Activated B cell treated with CpG ODN at 0.5 μM for 24 hours (primary cell): ENCODE measurements at regions not wholly inside any gene's neighbourhood (a gene's known extent, or its start where the extent isn't known, plus 50 kb on each side); places are given as distances from the start of the nearest gene placed in this dataset.

ENCODE experiments used
- ATAC-seq: fragments of 200-7000 bp; cut with Tn5 transposase; one replicate; pipeline ENCODE4 v1.10.0; 2021; ENCODE audit warnings: low read depth, mild to moderate bottlenecking, moderate library complexity
- CTCF ChIA-PET: fragments of 350-600 bp; sonication (Branson Sonifier 250); formaldehyde crosslinking; loops from one replicate; lab custom pipeline; 2021; ENCODE audit warnings: antibody characterized with exemption; lab: Charles Lee
- POLR2A ChIA-PET: fragments of 350-600 bp; sonication (Branson Sonifier 250); formaldehyde crosslinking; loops from one replicate; lab custom pipeline; 2021; ENCODE audit warnings: antibody characterized with exemption; lab: Charles Lee
- DNase-seq: peaks from one replicate; pipeline ENCODE4 v3.0.0; 2022
- H3K27ac Mint-ChIP-seq: one replicate; pipeline ENCODE4 v1.8.0; 2020; ENCODE audit warnings: mixed read lengths
- H3K27me3 Mint-ChIP-seq: one replicate; pipeline ENCODE4 v1.8.0; 2021; ENCODE audit warnings: mixed read lengths
- H3K36me3 Mint-ChIP-seq: one replicate; pipeline ENCODE4 v1.8.0; 2021; ENCODE audit warnings: low read depth, mixed read lengths
- H3K4me1 Mint-ChIP-seq: one replicate; pipeline ENCODE4 v1.8.0; 2021; ENCODE audit warnings: mixed read lengths
- H3K4me3 Mint-ChIP-seq: one replicate; pipeline ENCODE4 v1.8.0; 2020; ENCODE audit warnings: mild to moderate bottlenecking, mixed read lengths
- H3K9me3 Mint-ChIP-seq: one replicate; pipeline ENCODE4 v1.8.0; 2020; ENCODE audit warnings: mixed read lengths
- CTCF ChIP-seq: fragments of 200-600 bp; IDR thresholded peaks from one replicate; pipeline ENCODE4 v1.8.0; 2022; ENCODE audit warnings: antibody characterized with exemption, mild to moderate bottlenecking
- intact Hi-C: fragments of 100-400 bp; cut with micrococcal nuclease; formaldehyde crosslinking; loops from one replicate; pipeline ENCODE4 v1.15.1; 2024

GRCh38 chr3:135755330-135756105 lies 210.0 kb upstream of the PPP2R3A start:
- Mint-ChIP-seq H3K4me3 (no peak overlapping the region), H3K9me3 (no peaks in the 10 kb centered on the region), H3K4me1 (no peaks in the 10 kb centered on the region), H3K36me3 (no peaks in the 10 kb centered on the region), H3K27me3 (no peaks in the 10 kb centered on the region), H3K27ac (no peak overlapping the region)
- intact Hi-C loops, result no loop called here
- no peak for TF ChIP-seq CTCF
- POLR2A ChIA-PET, result no interaction called here
- CTCF ChIA-PET, result no interaction called here
- ATAC-seq (no peak), DNase-seq (no peak)

GRCh38 chr3:135756106-135756668 lies 209.3 kb upstream of the PPP2R3A start:
- CTCF ChIA-PET, result no interaction called here
- ATAC-seq, result no peak
- H3K4me1 Mint-ChIP-seq, result no peaks in the 10 kb centered on the region

DNA sequence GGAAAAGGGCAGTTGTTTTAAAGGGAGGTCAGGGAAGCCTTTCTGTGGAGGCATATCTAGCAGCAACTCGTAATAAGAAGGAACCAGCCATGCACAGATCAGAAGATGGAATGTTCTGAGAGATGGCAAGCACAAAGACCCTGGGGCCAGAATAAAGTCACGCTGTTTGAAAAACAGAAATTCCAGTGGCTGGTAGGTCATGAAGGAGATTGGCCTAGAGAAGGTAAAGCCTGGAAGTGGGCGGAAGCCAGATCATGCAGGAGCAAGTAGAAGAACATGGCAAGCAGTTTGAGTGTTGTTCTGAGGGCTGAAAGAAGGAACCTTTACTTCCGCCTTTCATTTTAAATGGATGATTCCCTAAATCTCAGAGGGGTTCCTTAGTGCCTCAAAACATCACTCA lies 208.1 kb upstream of the PPP2R3A start:
- ATAC-seq (no peak), DNase-seq (no peak)
- no peak overlapping the region for H3K4me3 Mint-ChIP-seq
- no peak for TF ChIP-seq CTCF
- intact Hi-C loops, result no loop called here
- H3K27me3 Mint-ChIP-seq, result no peaks in the 10 kb centered on the region
- POLR2A ChIA-PET, result no interaction called here
- H3K9me3 Mint-ChIP-seq, result no peaks in the 10 kb centered on the region
- CTCF ChIA-PET, result no interaction called here
- no peaks in the 10 kb centered on the region for H3K36me3 Mint-ChIP-seq
- no peaks in the 10 kb centered on the region for H3K4me1 Mint-ChIP-seq
- no peak overlapping the region for H3K27ac Mint-ChIP-seq

More at GRCh38 chr3:135756106-135756668, 209.3 kb upstream of the PPP2R3A start:
- POLR2A ChIA-PET, result no interaction called here
- H3K27ac Mint-ChIP-seq, result no peak overlapping the region
- H3K4me3 Mint-ChIP-seq, result no peak overlapping the region
- H3K36me3 Mint-ChIP-seq, result no peaks in the 10 kb centered on the region
- no peaks in the 10 kb centered on the region for H3K9me3 Mint-ChIP-seq
- DNase-seq, result no peak
- intact Hi-C loops, result no loop called here
- no peak for TF ChIP-seq CTCF
- H3K27me3 Mint-ChIP-seq, result no peaks in the 10 kb centered on the region

DNA sequence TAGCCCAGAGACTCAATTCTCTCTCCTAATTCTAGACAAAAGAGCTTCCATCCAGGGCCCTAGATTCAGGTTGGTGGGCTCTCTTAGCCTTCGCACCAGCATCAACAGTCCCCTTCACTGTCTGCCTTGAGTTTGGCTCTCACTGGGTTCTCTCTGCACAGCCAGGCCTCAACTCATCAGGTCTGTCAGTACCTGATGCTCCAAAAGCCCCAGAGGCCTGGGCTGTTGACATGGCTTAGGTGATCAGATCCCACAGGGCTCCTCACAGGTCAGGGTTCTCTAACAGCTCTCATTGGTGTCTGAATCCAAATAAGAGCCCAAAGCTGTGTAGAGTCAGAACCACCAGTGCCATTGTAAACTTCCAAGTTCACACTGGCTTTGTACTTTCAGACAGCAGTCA lies 206.6 kb upstream of the PPP2R3A start:
- POLR2A ChIA-PET, result no interaction called here
- H3K36me3 Mint-ChIP-seq, result no peaks in the 10 kb centered on the region
- no peak overlapping the region for H3K4me3 Mint-ChIP-seq
- CTCF ChIA-PET, result no interaction called here
- no peaks in the 10 kb centered on the region for H3K27me3 Mint-ChIP-seq
- DNase-seq (no peak), ATAC-seq (no peak)
- intact Hi-C loops, result no loop called here
- H3K4me1 Mint-ChIP-seq, result no peaks in the 10 kb centered on the region
- H3K9me3 Mint-ChIP-seq, result no peaks in the 10 kb centered on the region
- no peak overlapping the region for H3K27ac Mint-ChIP-seq
- TF ChIP-seq CTCF, result no peak

DNA sequence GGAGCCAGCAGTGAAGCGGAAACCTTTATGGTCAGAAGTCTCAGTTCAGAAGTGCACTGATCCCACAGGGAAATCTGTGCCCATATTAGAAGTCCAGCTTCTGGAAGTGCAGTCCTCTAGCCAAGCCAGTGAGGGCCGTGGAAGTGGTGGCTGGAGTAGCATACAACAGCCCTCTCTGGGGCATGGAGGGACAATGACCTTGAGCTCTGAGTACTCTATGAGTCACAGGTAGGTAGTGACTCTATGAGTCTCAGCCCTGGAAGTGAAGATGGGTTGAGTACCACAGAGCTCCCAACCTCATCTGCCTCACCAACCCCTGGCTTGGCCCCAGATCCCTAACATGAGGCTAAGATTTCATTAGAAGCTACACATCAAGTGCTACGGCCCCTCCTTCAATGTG lies 205.9 kb upstream of the PPP2R3A start:
- intact Hi-C loops, result no loop called here
- H3K27me3 Mint-ChIP-seq, result no peaks in the 10 kb centered on the region
- no peaks in the 10 kb centered on the region for H3K36me3 Mint-ChIP-seq
- DNase-seq (no peak), ATAC-seq (no peak)
- ChIA-PET POLR2A (no interaction called here), CTCF (no interaction called here)
- H3K9me3 Mint-ChIP-seq, result no peaks in the 10 kb centered on the region
- H3K4me3 Mint-ChIP-seq, result no peak overlapping the region
- no peak for TF ChIP-seq CTCF
- no peak overlapping the region for H3K27ac Mint-ChIP-seq
- no peaks in the 10 kb centered on the region for H3K4me1 Mint-ChIP-seq
